Lower lobe of right lung (tissue), 2 donors: ENCODE measurements at regions not wholly inside any gene's neighbourhood (a gene's known extent, or its start where the extent isn't known, plus 50 kb on each side); places are given as distances from the start of the nearest gene placed in this dataset.

Experiments used
- ATAC-seq, 2 donors: fragments of 200-7000 bp; cut with Tn5 transposase; one replicate each; pipeline ENCODE4 v1.9.1; 2020 to 2022; ENCODE audit warnings: mild to moderate bottlenecking in 2 of 2, moderate library complexity in 2 of 2
- DNase-seq: peaks from one replicate; pipeline ENCODE4 v3.0.0-alpha.2; 2020
- H3K27ac ChIP-seq: fragments of 200-600 bp; one replicate; pipeline ENCODE4 v1.8.0; 2022
- H3K27me3 ChIP-seq: fragments of 200-600 bp; one replicate; pipeline ENCODE4 v1.8.0; 2022; ENCODE audit warnings: low read depth
- H3K36me3 ChIP-seq: fragments of 200-600 bp; one replicate; pipeline ENCODE4 v1.8.0; 2022; ENCODE audit warnings: mild to moderate bottlenecking
- H3K4me1 ChIP-seq: fragments of 200-600 bp; one replicate; pipeline ENCODE4 v1.8.0; 2022
- H3K4me3 ChIP-seq: fragments of 200-600 bp; one replicate; pipeline ENCODE4 v1.8.0; 2022; ENCODE audit warnings: mild to moderate bottlenecking
- H3K9me3 ChIP-seq: fragments of 200-600 bp; one replicate; pipeline ENCODE4 v1.8.0; 2022
- intact Hi-C: fragments of 100-400 bp; cut with DNase I; formaldehyde crosslinking; loops from one replicate; pipeline ENCODE4 v1.11.0; 2022
- TF ChIP-seq, protein P1 (sequence below): fragments of 200-600 bp; IDR thresholded peaks from one replicate; pipeline ENCODE4 v1.8.0; 2022; ENCODE audit warnings: antibody characterized with exemption, mild to moderate bottlenecking
- donor health status: DM: no; HTN: yes; CAD: no; lungs with severe emphysema.

GRCh38 chr14:48349689-48350088 lies 674.3 kb upstream of the MDGA2 start:
- ATAC-seq (no peak), DNase-seq (no peak)
- Histone ChIP-seq H3K36me3 (no peaks in the 10 kb centered on the region), H3K4me3 (no peak overlapping the region), H3K9me3 (no peaks in the 10 kb centered on the region), H3K4me1 (no peaks in the 10 kb centered on the region), H3K27ac (no peak overlapping the region), H3K27me3 (no peaks in the 10 kb centered on the region)
- intact Hi-C loops, result no loop called here
- TF ChIP-seq, protein P1, sequence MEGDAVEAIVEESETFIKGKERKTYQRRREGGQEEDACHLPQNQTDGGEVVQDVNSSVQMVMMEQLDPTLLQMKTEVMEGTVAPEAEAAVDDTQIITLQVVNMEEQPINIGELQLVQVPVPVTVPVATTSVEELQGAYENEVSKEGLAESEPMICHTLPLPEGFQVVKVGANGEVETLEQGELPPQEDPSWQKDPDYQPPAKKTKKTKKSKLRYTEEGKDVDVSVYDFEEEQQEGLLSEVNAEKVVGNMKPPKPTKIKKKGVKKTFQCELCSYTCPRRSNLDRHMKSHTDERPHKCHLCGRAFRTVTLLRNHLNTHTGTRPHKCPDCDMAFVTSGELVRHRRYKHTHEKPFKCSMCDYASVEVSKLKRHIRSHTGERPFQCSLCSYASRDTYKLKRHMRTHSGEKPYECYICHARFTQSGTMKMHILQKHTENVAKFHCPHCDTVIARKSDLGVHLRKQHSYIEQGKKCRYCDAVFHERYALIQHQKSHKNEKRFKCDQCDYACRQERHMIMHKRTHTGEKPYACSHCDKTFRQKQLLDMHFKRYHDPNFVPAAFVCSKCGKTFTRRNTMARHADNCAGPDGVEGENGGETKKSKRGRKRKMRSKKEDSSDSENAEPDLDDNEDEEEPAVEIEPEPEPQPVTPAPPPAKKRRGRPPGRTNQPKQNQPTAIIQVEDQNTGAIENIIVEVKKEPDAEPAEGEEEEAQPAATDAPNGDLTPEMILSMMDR, result no peak

GRCh38 chr14:48341069-48341468 lies 665.7 kb upstream of the MDGA2 start:
- TF ChIP-seq, protein P1, result no peak
- Histone ChIP-seq H3K4me1 (no peaks in the 10 kb centered on the region), H3K4me3 (no peak overlapping the region), H3K27me3 (no peaks in the 10 kb centered on the region), H3K9me3 (no peaks in the 10 kb centered on the region), H3K27ac (no peak overlapping the region), H3K36me3 (no peaks in the 10 kb centered on the region)
- no peak for ATAC-seq
- intact Hi-C loops, result no loop called here
- DNase-seq, result no peak

GRCh38 chr14:48333221-48333920 lies 658.0 kb upstream of the MDGA2 start:
- intact Hi-C loops, result no loop called here
- no peaks in the 10 kb centered on the region for H3K27me3 ChIP-seq
- ATAC-seq (no peak), DNase-seq (no peak)
- H3K9me3 ChIP-seq, result no peaks in the 10 kb centered on the region
- H3K4me3 ChIP-seq, result no peak overlapping the region
- no peak overlapping the region for H3K27ac ChIP-seq
- TF ChIP-seq, protein P1, result no peak
- H3K4me1 ChIP-seq, result no peaks in the 10 kb centered on the region
- no peaks in the 10 kb centered on the region for H3K36me3 ChIP-seq

DNA sequence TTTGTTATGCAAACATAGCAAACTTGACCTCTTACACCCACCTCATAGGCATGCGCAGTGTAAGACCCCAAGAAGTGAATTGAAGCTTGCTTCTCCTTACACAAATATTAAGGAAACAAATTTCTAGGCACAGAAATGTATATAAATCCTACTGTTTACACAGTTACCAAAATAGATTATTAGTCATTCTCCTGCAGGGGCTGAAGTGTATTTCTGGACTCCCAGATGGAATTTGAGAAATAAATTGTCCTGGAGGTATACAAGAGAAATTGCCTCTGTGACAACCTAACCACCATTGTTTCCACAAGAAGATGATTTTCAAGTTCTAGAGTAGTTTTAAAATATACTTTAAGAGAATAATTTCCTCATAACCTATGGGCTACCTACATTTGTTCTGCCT lies 656.0 kb upstream of the MDGA2 start:
- no peaks in the 10 kb centered on the region for H3K27me3 ChIP-seq
- ATAC-seq (no peak), DNase-seq (no peak)
- H3K27ac ChIP-seq, result no peak overlapping the region
- H3K9me3 ChIP-seq, result no peaks in the 10 kb centered on the region
- no peaks in the 10 kb centered on the region for H3K4me1 ChIP-seq
- H3K36me3 ChIP-seq, result no peaks in the 10 kb centered on the region
- no peak overlapping the region for H3K4me3 ChIP-seq
- TF ChIP-seq, protein P1, result no peak
- intact Hi-C loops, result no loop called here

DNA sequence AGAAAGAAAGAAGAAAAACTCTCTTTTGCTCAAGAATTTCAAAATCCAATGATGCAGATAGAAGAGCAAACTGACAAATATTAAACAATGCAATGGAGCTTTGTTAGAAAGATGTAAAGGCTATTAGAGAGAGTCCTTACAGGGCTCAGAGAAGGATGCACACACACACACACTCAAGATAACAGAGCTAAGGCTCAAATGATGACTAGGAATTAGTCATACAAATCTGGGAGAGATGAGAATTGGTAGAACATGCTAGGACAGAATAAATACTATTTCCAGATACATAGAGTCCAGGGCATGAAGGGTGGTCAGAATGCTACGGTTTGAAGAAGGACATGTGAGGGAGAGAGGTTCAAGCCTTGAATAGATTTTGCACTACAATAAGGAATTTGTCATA lies 650.1 kb upstream of the MDGA2 start:
- H3K4me3 ChIP-seq, result no peak overlapping the region
- H3K9me3 ChIP-seq, result no peaks in the 10 kb centered on the region
- TF ChIP-seq, protein P1, result no peak
- ATAC-seq, result no peak
- DNase-seq, result no peak
- intact Hi-C loops, result no loop called here
- no peaks in the 10 kb centered on the region for H3K27me3 ChIP-seq
- no peaks in the 10 kb centered on the region for H3K4me1 ChIP-seq
- H3K36me3 ChIP-seq, result no peaks in the 10 kb centered on the region
- no peak overlapping the region for H3K27ac ChIP-seq

- intact Hi-C loops, result no loop called here
- Histone ChIP-seq H3K27ac (no peak overlapping the region), H3K4me3 (no peak overlapping the region), H3K4me1 (no peaks in the 10 kb centered on the region), H3K36me3 (no peaks in the 10 kb centered on the region), H3K27me3 (no peaks in the 10 kb centered on the region), H3K9me3 (no peaks in the 10 kb centered on the region)
- TF ChIP-seq, protein P1, result no peak
- DNase-seq, result no peak
- no peak for ATAC-seq
Measured at GRCh38 chr14:48323665-48324064, 648.3 kb upstream of the MDGA2 start.
